NCI-H748 (cell line): ENCODE measurements at regions not wholly inside any gene's neighbourhood (a gene's known extent, or its start where the extent isn't known, plus 50 kb on each side); places are given as distances from the start of the nearest gene placed in this dataset.

ENCODE experiments used
- DNase-seq: peaks from one replicate; lab custom pipeline; 2025; ENCODE audit not compliant: unreplicated experiment; lab: John Stamatoyannopoulos, UW

DNA sequence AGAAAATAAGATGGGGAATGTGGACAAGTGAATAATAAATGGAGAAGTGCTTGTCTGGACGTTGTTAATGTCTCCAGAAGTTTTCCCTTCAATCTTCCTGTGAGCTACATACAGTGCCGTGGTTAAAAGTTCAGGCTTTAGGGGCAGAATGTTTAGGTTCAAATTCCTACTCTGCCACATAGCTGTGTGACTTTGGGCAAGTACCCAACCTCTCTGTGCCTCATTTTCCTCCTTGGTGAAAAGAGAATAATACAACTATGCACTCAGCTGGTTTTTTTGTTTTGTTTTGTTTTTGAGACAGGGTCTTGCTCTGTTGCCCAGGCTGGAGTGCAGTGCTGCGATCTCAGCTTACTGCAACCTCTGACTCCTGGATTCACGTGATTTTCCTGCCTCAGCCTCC, 143.5 kb downstream of the CHIC2 start:
- no peak for DNase-seq

DNA sequence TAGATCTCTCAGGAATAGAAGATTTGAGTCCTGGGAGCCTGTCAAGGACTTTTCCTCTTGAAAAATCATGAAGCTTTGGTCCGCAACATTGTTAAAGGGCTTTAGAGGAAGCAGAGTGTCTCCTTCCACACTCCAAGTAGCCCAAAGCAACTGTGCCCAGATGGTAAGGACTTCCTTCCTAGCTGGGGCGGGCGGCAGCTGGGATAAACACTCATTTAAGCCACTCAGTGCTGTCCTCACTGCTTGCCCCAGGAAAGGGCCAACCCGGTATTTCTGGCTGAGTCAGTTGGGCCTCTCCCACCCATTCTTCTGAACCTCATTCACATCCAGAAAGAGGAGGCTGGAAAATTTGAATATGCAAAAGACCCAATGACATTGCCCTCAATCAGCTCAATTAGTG, 144.3 kb downstream of the CHIC2 start:
- DNase-seq, result no peak

DNA sequence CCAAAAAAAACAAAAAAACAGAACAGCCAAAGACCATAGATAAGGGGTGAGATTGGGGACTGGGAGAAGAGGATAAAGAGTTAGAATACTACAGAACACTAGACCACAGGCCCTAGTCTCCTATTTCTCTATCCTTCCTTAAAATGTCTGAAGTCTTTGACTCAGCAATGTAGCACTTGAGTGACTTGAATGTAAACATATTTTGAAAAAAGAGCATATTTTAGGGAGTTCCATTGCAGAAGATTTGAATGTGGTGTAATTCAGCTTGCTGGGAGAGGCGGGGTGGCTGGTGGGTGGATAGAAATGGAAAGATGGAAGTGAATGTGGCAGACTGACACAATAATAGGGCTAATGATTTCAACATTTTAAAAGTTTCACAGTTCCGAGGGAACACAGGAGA, 144.9 kb downstream of the CHIC2 start:
- DNase-seq, result no peak

DNA sequence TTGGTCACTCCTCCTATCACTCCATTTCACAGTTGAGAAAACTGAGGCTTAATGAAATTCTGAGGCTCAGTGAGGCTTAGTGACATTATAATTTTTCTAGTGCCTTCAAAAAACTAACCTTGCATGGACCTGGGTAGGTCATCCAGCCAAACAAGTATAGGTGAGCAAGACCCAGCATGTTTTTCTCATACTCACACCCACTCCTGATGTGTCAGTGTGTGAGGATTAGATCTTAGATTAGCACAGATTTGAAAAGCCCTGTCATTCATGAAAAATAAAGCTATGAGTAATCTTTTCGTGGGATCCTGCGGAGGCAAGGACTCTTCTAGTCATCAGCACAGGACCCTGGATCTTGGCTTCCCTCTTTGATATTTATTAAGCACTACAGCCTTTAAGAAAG, 146.7 kb downstream of the CHIC2 start:
- DNase-seq, result no peak

DNA sequence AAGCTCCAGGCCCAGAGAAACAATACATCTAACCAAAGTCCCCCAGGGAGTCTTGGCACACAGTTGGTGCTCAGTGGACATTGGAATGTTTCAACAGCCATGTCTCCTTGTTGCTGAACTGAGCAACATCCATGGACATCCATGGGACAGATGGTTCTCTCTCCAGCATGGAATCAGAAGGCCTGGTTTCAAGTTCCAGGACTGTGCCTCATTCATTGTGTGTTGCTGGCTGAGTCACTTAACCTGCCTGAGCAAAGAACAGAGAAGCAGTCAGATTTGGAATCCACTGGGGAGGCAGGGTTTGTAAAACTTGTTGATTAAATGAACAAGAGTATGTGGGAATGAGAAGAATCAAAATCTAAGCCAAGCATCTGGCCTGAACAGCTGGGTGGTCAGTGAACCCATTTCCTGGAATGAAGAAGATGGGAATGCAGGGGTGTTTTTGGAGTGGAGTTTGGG, 147.9 kb downstream of the CHIC2 start:
- no peak for DNase-seq

DNA sequence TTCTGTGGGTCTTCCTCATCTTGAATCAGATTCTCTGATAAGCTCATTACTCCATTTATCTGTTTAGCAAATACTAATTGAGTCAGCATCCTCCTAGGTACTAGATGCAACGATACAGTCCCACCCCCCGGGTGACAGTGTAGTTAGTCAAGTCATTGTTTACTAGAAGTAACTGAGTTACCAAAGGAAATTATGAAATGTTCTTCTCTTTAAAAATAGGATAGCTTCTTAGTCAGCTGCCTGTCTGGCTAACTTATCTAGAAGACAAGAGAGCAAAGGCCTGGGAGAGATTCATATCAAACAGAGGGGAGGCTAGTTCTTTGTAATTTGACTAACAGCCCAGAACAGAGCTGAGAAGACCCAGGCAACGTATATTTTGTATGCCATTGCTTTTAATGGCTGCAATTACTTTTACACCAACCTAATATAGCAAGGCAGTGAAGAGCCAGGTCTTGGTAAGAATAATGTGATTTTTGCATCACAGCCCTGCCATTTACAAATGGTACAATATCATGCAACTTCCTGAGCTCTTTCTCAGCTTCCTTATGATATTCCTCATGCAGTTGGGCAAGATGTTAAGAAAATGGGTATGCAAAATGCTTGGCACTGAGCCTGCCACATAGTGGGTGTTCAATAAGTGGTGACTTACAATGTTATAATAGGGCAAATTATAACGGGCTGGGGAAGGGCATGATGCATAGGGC, 149.9 kb downstream of the CHIC2 start:
- no peak for DNase-seq

DNA sequence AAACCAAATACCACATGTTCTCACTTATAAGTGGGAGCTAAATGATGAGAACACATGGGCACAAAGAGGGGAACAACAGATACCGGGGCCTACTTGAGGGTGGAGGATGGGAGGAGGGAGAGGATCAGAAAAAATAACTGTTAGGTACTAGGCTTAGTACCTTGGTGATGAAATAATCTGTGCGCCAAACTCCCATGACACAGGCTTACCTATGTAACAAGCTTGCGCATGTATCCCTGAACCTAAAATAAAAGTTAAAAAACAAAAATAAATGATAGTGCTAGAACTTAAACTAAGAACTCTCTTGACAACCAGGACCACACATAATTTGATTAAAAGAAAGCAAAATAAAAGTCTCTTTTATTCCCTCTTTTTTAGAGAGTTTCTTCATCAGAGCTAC, 150.6 kb downstream of the CHIC2 start:
- DNase-seq, result no peak

DNA sequence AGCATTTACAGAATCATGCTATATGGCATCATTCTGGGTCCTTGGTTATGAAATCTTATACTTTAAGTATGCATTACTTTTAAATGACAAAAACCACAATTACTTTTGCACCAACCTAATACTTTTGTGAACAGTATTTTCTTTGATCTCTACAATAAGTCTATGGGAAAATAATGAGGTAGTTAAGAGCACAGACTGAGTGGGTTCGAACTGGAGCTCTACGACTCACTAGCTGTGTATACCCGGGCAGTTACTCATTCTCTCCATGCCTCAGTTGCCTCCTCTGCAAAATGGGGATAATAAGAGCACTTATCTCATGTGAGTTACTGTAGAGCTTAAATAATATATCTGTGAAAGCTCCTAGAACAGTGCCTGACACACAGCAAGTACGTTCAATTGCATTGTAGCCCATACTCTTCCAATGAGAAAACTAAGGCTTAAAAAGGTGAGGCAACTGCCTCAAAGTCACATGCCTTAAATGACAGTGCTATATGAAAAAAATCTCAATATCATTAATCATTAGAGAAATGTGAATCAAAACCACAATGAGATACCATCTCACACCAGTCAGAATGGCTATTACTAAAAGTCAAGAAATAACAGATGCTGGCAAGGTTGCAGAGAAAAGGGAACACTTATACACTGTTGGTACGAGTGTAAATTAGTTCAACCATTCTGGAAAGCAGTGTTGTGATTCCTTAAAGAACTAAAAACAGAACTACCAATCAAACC, 151.5 kb downstream of the CHIC2 start:
- no peak for DNase-seq

DNA sequence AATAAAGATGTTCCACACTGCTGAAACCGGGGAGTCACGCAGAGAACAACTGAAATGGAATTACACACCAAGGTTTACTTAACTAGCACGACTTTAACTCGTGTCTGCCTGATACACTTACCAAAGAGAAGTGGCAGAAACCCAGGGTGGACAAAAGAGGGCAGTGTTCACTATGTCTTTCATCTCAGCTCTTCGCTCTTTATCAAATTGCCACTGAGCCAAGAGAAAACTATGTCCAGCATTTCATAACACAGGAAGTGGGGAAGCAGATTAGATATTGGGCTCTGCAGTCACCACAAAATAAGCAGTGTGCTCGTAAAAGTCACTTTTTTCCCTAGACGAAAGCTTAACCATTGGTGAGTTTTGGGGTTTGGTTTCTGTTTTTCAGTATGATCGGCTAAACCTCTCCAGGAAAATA, 155.7 kb downstream of the CHIC2 start:
- peak; percentile 84 for DNase-seq

DNA sequence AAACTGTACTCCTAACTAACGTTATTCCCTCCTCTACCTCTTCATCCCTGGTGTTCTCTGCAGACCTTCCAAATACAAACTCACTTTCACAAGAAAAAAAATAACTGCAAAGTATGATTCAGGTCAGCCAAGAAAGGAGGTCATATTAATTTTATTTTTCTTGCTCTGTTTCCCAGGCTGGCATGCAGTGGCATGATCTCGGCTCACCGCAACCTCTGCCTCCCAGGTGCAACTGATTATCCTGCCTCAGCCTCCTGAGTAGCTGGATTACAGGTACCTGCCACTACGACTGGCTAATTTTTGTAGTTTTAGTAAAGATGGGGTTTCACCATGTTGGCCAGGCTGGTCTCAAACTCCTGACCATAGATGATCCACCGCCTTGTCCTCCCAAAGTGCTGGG, 156.6 kb downstream of the CHIC2 start:
- DNase-seq, result no peak

DNA sequence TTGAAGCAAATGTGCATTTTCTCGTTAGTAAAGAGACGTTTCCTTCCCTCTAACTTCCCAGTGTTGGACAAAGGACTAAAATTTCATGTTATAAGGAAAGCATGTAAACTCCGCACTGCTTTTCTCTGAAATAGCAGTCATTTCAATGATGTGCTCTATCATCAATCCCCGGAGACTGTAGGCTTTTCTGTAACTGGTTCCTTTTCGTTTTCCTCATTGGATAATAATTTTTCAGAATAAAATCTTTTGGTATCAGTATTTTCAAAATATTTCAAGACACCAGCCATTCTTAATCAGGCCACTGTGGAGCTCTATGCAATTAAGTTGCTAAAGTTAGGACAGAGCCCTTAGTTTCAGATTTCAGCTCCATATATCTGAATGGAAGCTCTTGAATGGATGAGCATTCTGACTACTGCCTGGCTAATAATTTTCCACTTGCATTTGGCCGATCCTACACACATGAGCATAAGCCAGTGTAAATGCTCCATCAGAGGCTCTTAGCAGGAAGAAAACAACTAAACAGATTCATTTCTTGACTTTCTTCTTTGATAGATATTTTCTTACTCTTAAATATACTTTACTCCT, 157.7 kb downstream of the CHIC2 start:
- no peak for DNase-seq

DNA sequence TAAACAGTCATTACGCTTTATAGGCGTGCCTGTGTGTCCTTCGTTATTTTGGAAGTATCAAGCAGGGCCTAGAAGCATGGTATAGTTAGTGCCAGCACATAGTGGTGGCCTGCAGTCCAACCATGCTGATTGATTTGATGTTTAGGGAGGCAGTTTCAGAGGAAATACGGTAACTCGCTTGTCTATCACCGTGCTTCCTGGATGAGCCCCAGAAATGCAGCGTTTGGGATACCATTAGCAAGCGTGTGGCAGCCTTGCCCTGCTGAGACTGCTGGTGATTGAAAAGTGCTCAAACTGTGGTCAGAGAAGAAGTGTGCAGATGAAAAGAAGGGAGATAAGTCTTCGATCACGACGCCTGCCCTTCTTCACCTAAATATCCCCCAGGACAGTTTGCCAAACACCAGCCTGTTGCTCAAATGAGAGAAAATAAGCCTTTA, 158.4 kb downstream of the CHIC2 start:
- peak; percentile 75 for DNase-seq

DNA sequence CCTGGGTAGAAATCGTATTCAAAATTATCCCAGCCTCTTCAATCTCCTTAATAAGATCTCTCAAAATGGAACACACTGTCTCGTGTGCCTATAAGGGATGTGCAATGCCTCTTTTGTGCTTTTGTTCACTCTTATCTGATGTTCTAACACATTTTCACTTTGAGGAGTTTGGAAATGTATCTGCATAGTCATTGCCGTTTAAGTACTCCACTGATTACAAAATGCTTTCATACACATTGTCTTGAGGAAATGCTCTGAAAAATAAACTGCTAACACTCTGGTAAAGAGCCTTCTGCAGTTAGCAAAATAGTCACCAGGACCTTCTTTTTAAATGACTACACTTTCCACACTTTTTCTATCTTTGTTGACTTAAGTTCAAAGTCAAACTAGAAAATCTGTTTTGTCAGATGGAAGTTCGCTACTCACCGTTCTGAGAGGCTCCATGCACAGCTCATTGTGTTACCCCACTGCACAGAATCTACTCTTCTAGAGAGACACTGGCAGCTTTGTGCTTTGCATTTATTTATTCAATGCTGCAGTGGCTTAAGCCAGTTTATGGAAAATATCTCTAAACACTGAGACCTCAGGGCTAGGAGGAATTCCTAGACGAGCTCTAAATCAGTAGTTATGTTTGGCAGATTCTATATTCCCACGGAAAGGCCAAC, 159.0 kb downstream of the CHIC2 start:
- no peak for DNase-seq

DNA sequence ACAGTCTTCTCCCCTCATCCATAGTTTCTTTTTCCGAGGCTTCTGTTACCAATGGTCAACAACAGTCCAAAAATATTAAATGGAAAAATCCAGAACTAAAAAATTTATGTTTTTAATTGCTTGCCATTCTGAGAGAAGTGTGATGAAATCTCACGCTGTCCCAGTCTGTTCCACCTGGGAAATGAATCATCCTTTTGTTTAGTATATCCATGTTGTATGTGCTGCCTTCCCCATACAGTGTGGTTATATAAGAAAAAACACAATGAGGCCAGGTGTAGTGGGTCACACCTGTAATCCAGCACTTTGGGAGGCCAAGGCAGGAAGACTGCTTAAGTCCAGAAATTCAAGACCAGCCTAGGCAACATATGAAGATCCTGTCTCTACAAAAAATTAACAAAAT, 161.6 kb downstream of the CHIC2 start:
- no peak for DNase-seq

DNA sequence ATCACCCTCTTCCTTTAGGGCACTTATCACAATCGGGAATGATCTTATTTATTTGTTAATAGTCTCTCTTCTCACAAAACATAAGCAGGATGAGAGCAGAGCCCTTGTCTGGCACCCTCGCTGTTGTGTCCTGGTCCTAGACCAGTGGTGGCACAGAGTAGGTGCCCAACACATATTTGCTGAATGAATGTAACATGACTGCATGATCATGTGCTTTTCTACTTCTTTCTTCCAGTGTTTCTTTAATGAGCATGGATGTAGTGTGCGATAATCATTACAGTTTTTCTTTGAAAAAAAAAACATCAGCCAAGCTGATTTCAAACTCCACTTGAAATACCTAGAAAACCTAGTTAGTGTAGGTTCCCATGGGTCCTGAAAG, 164.1 kb downstream of the CHIC2 start:
- DNase-seq, result no peak

DNA sequence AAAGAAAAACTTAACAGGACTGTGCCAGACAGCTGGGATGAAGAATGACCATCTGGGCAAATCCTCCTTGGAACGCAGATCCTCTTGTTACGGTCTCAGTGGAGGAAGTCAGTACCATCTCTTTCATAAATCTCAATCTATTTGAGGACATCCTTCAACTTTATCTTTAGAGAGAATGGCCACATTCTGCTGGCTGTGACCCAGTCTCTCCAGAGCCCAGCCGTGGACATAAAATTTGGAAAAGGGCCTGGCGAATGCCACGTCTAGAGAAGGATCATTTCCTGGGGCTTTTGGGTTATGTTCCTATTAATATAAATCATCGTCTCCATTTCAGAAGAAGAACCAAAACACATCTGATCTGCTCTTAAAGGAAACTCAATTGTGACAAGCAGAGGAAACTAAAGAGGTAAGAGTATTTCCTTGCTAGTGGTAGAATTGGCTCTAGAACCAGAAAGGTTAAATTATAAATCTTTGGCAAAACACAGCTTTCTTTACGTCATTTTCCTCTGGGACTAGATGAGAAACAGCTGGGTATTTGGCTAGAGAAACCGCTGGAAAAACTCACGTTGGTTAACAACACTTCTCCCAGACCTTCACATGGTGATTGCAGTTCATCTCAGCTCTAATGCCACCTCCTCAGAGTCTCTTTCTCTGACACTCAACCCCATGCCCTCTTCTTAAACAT, 164.7 kb downstream of the CHIC2 start:
- DNase-seq, result no peak

DNA sequence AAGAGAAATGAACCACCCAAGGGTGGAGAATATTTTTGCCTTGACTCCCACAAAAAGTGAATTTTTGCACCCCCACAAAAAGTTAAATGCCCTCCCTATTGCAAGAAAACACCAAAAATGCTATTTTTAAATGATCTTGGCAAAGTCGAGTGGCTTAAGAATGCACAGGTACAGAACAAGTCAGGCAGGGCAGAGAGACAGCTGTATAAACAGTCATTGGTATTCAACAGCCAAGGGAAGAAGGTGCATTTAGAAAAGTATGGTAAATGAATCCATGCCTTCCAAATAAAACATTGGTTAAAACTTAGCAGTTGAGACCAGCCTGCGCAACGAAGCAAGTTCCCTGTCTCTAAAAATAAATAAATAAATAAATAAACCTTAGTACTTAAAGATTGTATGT, 169.3 kb downstream of the CHIC2 start:
- DNase-seq, result peak; percentile 20

DNA sequence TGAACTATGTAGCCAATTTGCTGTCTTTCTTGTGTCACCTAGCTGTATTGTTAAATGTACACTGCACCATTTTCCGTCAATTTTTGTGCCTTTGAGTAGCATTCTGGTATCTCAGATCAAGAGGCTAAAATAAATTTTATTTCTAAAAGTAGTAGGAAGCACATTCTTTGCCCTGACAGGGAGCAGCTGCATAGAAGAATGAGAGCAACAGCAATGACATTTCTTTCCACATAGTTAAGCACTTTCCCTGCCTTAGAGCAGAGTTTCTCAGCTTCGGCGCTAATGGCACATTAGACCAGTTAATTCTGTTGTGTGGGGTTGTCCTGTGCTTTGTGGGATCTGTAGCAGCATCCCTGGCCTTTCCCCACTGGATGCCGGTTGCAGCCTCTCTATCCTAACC, 173.9 kb downstream of the CHIC2 start:
- DNase-seq, result no peak

DNA sequence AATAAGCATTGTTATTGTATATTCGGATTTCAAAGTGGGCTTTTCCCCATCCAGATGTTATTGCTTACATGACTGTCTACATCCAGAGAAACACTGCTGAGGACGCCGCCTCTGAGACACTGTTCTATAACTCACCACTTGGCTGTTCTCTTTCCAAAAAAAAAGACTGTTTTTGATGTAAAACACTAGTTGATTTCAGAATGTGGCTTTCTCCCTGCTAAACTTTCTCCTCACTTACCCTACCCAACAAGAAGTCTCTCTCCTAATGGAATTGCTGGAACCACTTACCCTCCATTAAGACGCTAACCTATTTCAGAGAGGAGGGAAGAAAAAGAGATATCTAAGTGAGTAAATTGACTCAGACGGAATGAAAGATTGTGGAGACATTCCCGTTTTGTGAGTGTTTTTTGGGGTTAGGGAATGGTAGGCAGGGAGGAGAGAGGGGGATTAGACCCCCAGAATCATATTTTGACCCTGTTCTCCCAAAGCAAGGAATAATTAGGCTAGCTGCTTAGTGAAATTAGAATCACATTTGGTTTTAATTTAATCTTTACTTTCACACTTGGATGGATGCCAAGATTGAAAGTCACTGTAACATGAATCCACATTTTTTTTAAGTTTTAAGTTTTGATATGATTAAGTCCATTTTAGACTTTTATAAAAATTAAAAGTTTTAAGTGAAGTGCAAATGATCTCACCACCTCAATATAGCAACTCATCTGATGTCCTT, 174.9 kb downstream of the CHIC2 start:
- no peak for DNase-seq

DNA sequence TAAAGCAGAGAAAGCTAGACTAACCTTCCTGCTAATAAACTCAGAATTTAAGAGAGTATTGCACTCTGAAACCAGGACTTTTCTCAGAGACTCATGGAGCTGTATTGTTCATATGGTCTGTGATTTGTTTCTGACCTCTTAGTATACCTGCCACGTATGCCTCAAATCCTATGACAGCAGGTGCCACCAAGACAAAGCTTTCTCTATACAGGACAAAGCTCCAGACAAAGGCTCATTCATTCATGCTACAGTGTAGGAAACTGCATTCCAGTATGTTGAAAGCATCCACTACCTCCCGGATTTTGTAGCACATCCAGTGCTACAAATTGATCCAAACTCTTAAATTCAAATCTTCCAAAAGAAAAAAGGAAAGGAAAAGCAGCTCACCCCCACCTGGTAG, 178.3 kb downstream of the CHIC2 start:
- DNase-seq, result peak; percentile 1

DNA sequence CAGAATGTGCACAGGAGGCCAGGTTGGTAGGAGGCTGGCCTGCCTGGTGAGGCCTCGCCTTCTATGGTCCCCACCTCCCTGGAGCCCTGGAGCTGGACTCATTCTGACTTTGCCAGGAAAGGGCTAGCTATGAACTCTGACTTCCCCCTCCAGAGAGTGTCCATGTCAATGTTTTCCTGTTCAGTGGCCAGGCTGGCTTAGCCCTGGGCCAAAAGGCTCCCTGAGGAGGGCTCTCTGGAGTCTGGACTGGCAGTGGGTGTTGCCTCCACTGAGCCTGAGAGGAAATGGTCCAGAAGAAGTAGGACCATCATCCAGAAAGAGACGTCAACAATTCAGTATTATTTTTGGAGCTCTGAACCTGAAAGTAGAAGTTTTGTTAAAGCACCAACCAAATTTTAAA, 178.7 kb downstream of the CHIC2 start:
- DNase-seq, result no peak
